ENCODE measurements at regions not wholly inside any gene's neighbourhood (a gene's known extent, or its start where the extent isn't known, plus 50 kb on each side); places are given as distances from the start of the nearest gene placed in this dataset.

GRCh38 chrX:40272776-40273175 lies 175.0 kb upstream of the BCOR start:
- TF ChIP-seq CTCF (IDR thresholded peaks at IDR 0.05; ENCODE audit: poor library complexity, severe bottlenecking) (no peak), POLR2AphosphoS5 (IDR thresholded peaks at IDR 0.05) (no peak), EZH2 (IDR thresholded peaks at IDR 0.05; ENCODE audit: borderline replicate concordance, insufficient read depth, low read length, poor library complexity, severe bottlenecking) (no peak), EP300 (conservative IDR thresholded peaks at IDR 0.05; ENCODE audit: poor library complexity, severe bottlenecking) (no peak), REST (IDR thresholded peaks at IDR 0.05; ENCODE audit: borderline replicate concordance) (no peak)

Measured in neural cell (in vitro differentiated cells).